HG03025 (cell line): ENCODE measurements at regions not wholly inside any gene's neighbourhood (a gene's known extent, or its start where the extent isn't known, plus 50 kb on each side); places are given as distances from the start of the nearest gene placed in this dataset.
"Not testable (repeated sequence)": the region's sequence is repeated elsewhere in the genome, so short reads cannot be mapped to it uniquely, and the experiment has no call there.

Experiments
- ATAC-seq: cut with Tn5 transposase; IDR thresholded peaks from one replicate; pipeline ENCODE4 v1.9.1; 2021; ENCODE audit warnings: mild to moderate bottlenecking, moderate library complexity; ENCODE audit not compliant: unreplicated experiment, low FRiP score

GRCh38 chr15:96783746-96784145 is 453.2 kb downstream of the NR2F2 start:
- no peak for ATAC-seq

DNA sequence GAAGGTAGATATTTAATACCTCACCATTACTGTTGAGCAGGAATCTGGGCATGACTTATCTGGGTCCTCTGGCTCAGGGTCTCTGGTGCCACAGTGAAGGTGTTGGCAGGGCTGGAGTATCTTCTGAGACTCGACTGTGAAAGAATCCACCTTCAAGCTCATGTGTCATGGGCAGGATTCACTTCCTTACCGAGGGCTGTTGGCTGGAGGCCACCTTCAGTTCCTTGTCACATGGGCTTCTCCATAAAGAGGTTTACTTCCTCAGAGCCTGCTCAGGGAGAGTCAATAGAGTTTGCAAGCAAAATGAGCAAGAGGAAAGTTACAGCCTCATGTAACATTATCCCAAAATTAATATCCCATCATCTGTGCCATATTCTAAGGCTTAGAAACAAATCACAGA is 459.5 kb downstream of the NR2F2 start:
- ATAC-seq: no peak

GRCh38 chr15:96792216-96792615 is 461.7 kb downstream of the NR2F2 start:
- ATAC-seq: no peak

GRCh38 chr15:96796841-96797240 is 466.3 kb downstream of the NR2F2 start:
- ATAC-seq: no peak

DNA sequence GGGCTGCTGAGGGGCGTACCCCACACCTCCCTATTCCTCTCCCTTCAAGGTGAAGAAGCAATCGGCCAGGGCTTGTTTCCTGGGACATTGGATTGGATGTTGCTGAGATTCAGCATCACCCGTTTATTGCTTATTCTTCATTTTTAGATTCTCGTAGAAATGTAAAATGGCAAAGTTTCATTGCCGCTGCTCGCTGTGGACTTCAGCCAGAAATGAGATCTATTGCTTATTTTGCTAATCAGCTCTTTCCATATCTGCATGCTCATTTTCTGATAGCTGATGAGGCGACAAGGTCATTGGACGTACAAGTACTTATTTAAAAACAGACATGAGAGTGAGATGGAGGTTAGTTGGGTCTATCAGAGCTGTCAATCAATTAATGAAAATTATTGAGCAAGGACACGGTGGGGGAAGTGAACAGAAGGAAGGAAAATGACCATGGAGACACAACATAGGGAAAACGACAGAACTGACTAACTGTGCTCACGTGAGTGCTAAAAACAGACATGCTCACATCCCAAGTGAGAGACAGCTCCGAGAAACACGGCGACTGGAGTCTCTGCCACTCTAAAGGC is 471.2 kb downstream of the NR2F2 start:
- no peak for ATAC-seq

DNA sequence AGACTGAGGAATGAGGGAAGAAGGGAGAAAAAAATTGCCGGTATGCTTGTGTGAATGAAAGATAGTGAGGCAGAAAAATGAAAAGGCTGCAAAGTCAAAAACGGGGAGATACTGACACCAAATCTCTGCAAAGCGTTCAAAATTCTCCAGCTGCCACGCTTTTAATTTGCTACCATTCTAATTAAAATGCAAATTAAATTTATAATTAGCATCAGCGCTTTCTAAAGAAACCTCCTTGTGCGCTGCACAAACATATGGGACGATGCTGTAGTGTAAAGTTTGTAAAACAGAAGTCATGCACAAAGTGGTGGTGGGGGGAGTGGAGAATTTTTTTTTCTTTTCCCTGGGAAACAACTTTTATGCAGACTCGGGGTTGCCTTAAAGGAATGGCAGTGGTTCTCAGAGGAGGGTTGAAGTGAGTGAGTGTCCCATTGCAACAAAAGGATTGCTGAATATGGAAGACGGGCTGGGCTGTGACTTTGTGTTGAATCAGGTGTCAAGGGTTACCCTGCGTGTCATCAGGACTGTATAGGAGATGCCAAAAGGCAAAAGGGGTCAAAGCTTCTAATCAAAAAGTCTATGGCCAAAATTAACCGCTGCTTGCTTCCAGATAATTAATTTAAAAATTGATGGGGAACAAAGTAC is 472.2 kb downstream of the NR2F2 start:
- no peak for ATAC-seq

DNA sequence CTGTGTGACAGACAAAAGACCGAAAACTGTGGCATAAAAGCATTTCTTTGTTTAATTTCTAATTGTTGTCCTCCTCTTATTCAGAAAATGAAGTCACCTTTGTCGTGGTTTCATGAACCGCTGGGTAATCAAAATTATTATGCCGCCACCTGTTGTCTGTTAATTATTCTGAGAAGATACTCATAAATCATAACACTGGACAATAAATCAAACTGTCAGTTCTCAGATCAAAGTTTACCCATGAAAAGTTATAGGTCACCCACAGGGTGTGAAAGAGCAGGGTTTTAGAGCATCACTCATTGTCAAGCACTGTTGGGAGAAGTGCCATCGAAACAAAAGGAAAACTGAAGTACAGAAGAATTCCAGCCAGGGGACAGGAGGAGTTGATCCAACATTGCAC is 474.3 kb downstream of the NR2F2 start:
- no peak for ATAC-seq

DNA sequence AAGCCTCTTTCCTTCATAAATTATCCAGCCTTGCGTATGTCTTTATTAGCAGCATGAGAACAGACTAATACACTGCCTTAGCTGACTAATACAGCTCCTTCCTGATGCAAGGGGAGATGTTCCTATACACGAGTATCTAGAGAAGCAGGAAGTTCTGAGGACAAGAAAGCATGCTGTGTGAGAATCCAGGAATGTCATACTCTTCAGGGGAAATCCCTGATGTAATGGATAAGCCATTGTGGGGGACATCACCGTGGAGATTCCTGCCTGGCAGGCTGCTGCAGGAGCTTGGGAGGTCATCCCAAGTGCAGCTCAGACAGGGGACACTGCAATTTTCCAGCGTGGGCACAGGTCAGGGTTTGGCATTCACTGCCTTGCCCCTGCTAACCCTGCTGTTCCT is 476.9 kb downstream of the NR2F2 start:
- no peak for ATAC-seq

DNA sequence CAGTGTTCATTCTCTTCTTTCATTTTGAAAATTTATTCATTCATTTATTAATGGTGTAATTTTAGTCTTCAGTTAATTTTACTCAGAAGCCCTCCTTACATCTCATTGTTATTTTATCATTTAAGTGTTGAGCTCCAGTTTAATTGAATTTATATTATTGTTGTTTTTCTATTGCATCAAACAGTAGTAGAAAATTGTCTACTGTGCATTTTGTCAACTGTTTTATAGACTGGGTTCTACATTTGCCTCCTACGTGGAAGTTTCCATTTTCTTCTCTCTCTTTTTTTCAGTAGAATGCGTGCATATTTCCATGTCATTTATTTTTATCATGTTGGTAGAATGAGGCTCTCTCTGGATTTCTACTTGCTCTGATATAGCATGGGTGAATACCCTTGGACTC is 487.4 kb downstream of the NR2F2 start:
- ATAC-seq: no peak

DNA sequence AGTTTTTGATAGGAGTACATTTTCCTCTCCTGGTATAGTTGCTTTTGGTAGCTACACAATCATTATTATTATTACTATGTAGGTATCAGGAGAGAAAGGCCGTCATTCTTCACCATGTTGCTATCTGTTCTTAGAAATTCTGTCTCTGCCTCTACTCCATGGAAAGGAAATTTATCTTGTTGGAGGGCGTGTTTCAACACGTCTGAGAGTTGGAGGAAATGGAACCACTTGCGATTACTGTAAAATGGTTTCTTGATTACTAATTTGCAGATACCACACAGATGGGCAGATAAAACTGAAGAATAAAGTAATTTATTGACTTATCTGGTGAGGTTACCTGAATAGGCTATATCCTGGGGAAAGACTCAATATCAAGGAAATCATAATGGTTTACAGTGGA is 488.4 kb downstream of the NR2F2 start:
- no peak for ATAC-seq

DNA sequence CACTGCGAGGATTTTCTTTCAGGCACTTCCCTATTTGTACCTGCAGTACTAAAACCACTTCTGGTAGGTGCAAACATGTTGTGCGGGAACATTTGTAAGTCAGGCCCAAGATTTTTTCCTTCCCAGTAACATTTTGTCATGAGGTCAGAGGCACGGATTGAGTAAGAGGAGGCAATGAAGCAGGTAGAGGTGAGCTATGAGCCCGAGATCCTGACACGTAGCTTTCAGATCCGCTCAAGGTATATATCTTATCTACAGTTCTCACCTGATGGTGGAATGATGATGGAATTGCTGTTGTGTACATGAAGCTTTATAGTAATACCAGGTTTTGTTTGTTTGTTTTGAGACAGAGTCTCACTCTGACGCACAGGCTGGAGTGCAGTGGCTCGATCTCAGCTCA is 497.5 kb downstream of the NR2F2 start:
- no peak for ATAC-seq

GRCh38 chr15:96837241-96837970 is 506.9 kb downstream of the NR2F2 start:
- no peak for ATAC-seq

- no peak for ATAC-seq
Measured at GRCh38 chr15:96838081-96838480, 507.6 kb downstream of the NR2F2 start.

GRCh38 chr15:96849271-96849900 is 518.9 kb downstream of the NR2F2 start:
- no peak for ATAC-seq

DNA sequence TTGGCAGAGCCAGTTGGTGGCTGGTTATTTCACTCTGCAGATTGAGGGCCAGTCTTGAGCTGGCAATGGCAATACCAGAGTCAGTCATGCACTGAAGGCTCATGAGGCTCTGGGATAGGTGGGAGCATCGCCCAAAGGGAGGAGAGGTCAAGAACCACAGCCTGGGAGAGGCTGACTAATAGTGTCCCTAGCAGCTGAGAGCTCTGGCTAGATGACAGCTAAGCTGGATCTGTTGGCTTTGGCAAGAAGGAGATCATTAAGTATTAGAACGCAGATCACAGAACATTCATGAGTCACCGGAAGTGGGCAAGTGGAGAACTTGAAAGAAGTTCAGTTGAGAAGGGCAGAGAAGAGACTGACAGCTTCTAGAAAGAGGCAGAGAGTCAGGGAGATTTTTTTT is 521.1 kb downstream of the NR2F2 start:
- no peak for ATAC-seq

GRCh38 chr15:96858694-96859093 is 528.2 kb downstream of the NR2F2 start:
- ATAC-seq: no peak

DNA sequence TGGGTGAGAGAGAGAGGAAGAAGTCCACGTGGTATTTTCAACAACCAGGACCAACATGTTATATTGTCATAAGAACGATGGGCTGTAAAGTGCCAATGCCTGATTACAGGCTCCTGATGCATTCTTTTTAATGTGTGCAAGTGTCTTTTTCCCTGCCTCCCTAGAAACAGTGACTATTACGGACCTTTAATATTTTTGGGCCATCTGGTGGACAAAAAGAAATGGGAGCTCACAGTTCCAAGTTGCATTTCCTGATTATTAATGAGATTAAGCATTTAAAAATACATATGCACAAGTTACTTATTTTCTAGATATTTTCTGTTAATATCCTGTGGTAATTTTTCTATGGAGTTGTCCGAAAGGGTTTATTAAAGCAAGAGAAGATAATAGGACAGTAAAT is 530.2 kb downstream of the NR2F2 start:
- ATAC-seq: no peak

GRCh38 chr15:96867992-96868391 is 537.5 kb downstream of the NR2F2 start:
- ATAC-seq: no peak

DNA sequence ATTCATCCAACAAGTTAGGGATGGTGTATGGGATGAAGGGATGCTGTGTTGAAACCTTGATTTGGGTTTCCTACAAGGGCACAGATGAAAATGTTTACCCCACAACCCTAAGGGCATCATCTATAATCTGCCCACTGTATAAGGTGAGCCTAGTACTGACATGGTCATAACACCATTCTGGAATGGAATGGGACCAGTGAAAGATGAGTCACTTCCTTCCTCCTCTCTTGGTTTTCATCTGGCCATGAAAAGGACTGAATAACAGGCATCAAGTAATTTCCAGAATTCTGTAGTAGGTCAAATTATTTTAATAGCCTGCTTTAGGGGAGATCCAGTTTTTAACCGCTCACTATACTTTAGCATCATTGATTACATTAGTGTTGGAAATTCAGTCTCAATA is 538.6 kb downstream of the NR2F2 start:
- no peak for ATAC-seq

- no peak for ATAC-seq
Measured at GRCh38 chr15:96869790-96870189, 539.3 kb downstream of the NR2F2 start.

DNA sequence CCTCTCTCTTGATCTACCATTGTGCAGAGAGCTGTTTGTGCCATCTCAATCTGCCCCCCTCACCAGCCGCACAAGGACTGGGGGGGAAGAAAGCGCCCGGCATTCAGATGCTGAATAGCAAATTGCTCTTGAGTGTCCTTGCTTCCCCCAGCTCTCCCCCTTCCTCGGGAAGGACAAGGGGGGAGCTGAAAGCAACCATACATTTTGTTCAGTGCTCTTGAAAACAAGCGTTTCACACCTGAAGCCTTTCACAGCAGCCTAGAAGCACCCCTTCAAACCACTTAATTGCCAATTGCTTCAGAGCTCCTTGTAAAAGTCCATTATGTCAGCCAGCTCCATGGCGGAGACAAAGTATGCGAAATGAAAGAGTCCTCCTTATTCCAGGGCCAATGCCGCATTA is 540.1 kb downstream of the NR2F2 start:
- no peak for ATAC-seq

DNA sequence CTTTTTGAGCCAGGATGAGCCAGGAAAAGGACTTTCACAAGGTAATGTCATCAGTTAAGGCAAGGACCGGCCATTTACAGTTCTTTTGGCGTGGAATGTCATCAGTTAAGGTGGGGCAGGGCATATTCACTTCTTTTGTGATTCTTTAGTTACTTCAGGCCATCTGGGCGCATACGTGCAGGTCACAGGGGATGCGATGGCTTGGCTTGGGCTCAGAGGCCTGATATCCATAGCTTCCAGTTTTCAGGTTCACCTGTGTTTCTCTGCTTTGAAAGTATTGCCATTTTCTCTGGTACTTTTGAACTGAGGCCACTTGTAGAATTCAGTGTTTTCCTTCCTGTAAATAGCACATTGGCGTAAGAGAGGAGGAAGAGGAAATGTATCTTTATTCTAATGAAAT is 546.9 kb downstream of the NR2F2 start:
- not testable (repeated sequence) for ATAC-seq
